Natural killer cell (primary cell): ENCODE measurements at regions not wholly inside any gene's neighbourhood (a gene's known extent, or its start where the extent isn't known, plus 50 kb on each side); places are given as distances from the start of the nearest gene placed in this dataset.

Experiments
- ATAC-seq, 3 donors: fragments of 150-1000 bp in 2 of 3; fragments of 200-7000 bp in 1 of 3; cut with Tn5 transposase; 1 replicate in 1 of 3; 2 replicates in 2 of 3; pipeline ENCODE4 v1.10.0; 2021; ENCODE audit warnings: mild to moderate bottlenecking in 2 of 3, moderate library complexity in 2 of 3
- DNase-seq, 2 donors: peaks; one replicate each; pipeline versions ENCODE4 v3.0.0 to v3.0.0-alpha.2; 2013 to 2021; ENCODE audit warnings: mixed read lengths in 1 of 2
- H3K27ac ChIP-seq: one replicate; pipeline ENCODE4 v1.5.1; 2013; ENCODE audit warnings: mild to moderate bottlenecking, low read length
- H3K27me3 ChIP-seq: one replicate; pipeline ENCODE4 v1.6.1; 2013; ENCODE audit warnings: low read length; ENCODE audit not compliant: control insufficient read depth, insufficient read depth
- H3K36me3 ChIP-seq: one replicate; pipeline ENCODE4 v1.6.1; 2013; ENCODE audit warnings: low read length; ENCODE audit not compliant: control insufficient read depth, insufficient read depth
- H3K4me1 ChIP-seq: one replicate; pipeline ENCODE4 v1.6.1; 2013; ENCODE audit warnings: low read length; ENCODE audit not compliant: control insufficient read depth, insufficient read depth
- H3K4me3 ChIP-seq: one replicate; pipeline ENCODE4 v1.5.1; 2013; ENCODE audit warnings: low read length
- H3K9me3 ChIP-seq: one replicate; pipeline ENCODE4 v1.6.1; 2013; ENCODE audit warnings: low read length; ENCODE audit not compliant: control insufficient read depth, insufficient read depth
- H3K27ac Mint-ChIP-seq, 2 donors: one replicate each; pipeline ENCODE4 v1.8.0; 2022; ENCODE audit warnings: mild to moderate bottlenecking in 2 of 2, mixed read lengths in 2 of 2, moderate library complexity in 1 of 2
- H3K27me3 Mint-ChIP-seq, 2 donors: one replicate each; pipeline ENCODE4 v1.8.0; 2022; ENCODE audit warnings: low read depth in 2 of 2, mixed read lengths in 2 of 2
- H3K36me3 Mint-ChIP-seq: one replicate; pipeline ENCODE4 v1.8.0; 2022; ENCODE audit warnings: mixed read lengths
- H3K4me1 Mint-ChIP-seq, 2 donors: one replicate each; pipeline ENCODE4 v1.8.0; 2022; ENCODE audit warnings: mixed read lengths in 2 of 2
- H3K4me3 Mint-ChIP-seq: one replicate; pipeline ENCODE4 v1.8.0; 2022; ENCODE audit warnings: mild to moderate bottlenecking, moderate library complexity, mixed read lengths
- H3K9me3 Mint-ChIP-seq, 2 donors: one replicate each; pipeline ENCODE4 v1.8.0; 2022; ENCODE audit warnings: mixed read lengths in 2 of 2
- WGBS: methylation state at CpG from one replicate; pipeline ENCODE4 v1.1.7; 2013; ENCODE audit warnings: missing lambda C conversion rate; ENCODE audit not compliant: insufficient coverage; 5-methylcytosine and 5-hydroxymethylcytosine counted together
- intact Hi-C: fragments of 100-400 bp; cut with micrococcal nuclease; formaldehyde crosslinking; loops from one replicate; pipeline ENCODE4 v1.14.2; 2022
- TF ChIP-seq, protein P1 (sequence below): fragments of 200-600 bp; IDR thresholded peaks from one replicate; pipeline ENCODE4 v1.8.0; 2022; ENCODE audit warnings: antibody characterized with exemption

DNA sequence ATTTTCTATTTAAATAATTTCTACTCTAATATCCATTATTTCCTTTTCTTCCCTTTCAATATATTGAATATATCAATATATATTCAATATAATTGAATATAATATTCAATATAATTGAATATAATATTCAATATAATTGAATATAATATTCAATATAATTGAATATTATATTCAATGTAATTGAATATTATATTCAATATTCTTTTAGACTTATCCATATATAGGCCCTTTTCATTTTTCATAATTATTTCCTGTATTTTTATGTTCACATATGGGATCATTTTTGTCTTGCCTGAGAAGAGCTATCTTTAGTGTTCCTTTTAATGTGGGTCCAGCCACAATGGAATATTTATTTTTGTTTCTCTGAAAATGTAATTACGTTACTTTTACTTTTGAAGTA, 88.9 kb upstream of the ESRRB start:
- Histone ChIP-seq H3K27me3 (peaks cover 2% of the 10 kb centered on the region), H3K36me3 (no peaks in the 10 kb centered on the region), H3K9me3 (no peaks in the 10 kb centered on the region), H3K27ac (no peak overlapping the region), H3K4me3 (no peak overlapping the region), H3K4me1 (no peaks in the 10 kb centered on the region)
- intact Hi-C loops, result no loop called here
- WGBS, result 100% methylated on average over 1 of the region's 1 CpG
- H3K27ac Mint-ChIP-seq, result no peak overlapping the region
- no peak for DNase-seq
- H3K9me3 Mint-ChIP-seq, result no peaks in the 10 kb centered on the region
- H3K36me3 Mint-ChIP-seq, result no peaks in the 10 kb centered on the region
- H3K27me3 Mint-ChIP-seq, result peaks cover 18 to 28% of the 10 kb centered on the region in 2 donors
- no peak for ATAC-seq
- no peak overlapping the region for H3K4me3 Mint-ChIP-seq
- TF ChIP-seq, protein P1, sequence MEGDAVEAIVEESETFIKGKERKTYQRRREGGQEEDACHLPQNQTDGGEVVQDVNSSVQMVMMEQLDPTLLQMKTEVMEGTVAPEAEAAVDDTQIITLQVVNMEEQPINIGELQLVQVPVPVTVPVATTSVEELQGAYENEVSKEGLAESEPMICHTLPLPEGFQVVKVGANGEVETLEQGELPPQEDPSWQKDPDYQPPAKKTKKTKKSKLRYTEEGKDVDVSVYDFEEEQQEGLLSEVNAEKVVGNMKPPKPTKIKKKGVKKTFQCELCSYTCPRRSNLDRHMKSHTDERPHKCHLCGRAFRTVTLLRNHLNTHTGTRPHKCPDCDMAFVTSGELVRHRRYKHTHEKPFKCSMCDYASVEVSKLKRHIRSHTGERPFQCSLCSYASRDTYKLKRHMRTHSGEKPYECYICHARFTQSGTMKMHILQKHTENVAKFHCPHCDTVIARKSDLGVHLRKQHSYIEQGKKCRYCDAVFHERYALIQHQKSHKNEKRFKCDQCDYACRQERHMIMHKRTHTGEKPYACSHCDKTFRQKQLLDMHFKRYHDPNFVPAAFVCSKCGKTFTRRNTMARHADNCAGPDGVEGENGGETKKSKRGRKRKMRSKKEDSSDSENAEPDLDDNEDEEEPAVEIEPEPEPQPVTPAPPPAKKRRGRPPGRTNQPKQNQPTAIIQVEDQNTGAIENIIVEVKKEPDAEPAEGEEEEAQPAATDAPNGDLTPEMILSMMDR, result no peak
- H3K4me1 Mint-ChIP-seq, result no peaks in the 10 kb centered on the region

DNA sequence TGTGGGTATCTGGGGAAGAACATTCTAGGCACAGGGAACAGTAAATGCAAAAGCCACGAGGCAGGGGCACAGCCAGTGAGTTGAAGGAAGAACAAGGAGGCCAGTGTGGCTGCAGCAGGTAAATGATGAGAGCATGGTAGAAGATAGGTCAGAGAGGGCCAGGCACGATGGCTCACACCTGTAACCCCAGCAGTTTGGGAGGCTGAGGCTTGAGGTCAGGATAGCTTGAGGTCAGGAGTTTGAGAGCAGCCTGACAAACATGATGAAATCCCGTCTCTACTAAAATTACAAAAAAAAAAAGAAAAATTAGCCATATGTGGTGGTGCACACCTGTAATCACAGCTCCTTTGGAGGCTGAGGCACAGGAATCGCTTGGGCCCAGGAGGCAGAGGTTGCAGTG, 86.7 kb upstream of the ESRRB start:
- no peak overlapping the region for H3K27ac Mint-ChIP-seq
- no peaks in the 10 kb centered on the region for H3K4me1 ChIP-seq
- intact Hi-C loops, result no loop called here
- TF ChIP-seq, protein P1, result no peak
- H3K9me3 ChIP-seq, result no peaks in the 10 kb centered on the region
- no peaks in the 10 kb centered on the region for H3K9me3 Mint-ChIP-seq
- H3K27me3 Mint-ChIP-seq, result peaks cover 16 to 23% of the 10 kb centered on the region in 2 donors
- no peaks in the 10 kb centered on the region for H3K36me3 ChIP-seq
- no peak overlapping the region for H3K4me3 ChIP-seq
- H3K4me3 Mint-ChIP-seq, result no peak overlapping the region
- no peak for DNase-seq
- H3K27ac ChIP-seq, result no peak overlapping the region
- peaks cover 2% of the 10 kb centered on the region for H3K27me3 ChIP-seq
- H3K36me3 Mint-ChIP-seq, result no peaks in the 10 kb centered on the region
- no peaks in the 10 kb centered on the region for H3K4me1 Mint-ChIP-seq
- ATAC-seq, result no peak
- WGBS, result 81% methylated on average over 4 of the region's 4 CpGs

DNA sequence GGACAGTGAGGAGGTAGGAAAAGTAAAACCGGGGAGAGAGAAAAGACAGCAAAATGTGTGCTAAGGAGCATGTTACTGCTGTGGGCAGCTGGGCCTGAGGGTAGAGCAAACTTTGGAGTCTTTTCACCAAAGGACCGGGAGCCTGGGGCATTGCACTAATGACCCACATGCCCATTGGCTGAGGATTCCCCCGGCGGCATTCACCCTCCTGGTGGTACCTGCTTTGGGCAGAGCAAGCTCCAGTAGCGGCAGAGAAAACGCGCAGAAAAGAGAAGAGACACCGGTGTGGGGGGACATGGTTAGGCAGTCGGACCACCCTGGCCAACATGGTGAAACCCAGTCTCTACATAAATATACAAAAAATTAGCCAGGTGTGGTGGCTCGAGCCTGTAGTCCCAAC, 83.4 kb upstream of the ESRRB start:
- DNase-seq (no peak), ATAC-seq (no peak)
- intact Hi-C loops, result no loop called here
- Mint-ChIP-seq H3K27me3 (peaks cover 8 to 9% of the 10 kb centered on the region in 2 donors), H3K4me1 (no peaks in the 10 kb centered on the region), H3K27ac (no peak overlapping the region), H3K9me3 (no peaks in the 10 kb centered on the region), H3K36me3 (no peaks in the 10 kb centered on the region), H3K4me3 (no peak overlapping the region)
- Histone ChIP-seq H3K9me3 (no peaks in the 10 kb centered on the region), H3K36me3 (no peaks in the 10 kb centered on the region), H3K4me1 (no peaks in the 10 kb centered on the region), H3K27me3 (peaks cover 2% of the 10 kb centered on the region), H3K4me3 (no peak overlapping the region), H3K27ac (no peak overlapping the region)
- 93% methylated on average over 9 of the region's 10 CpGs for WGBS
- TF ChIP-seq, protein P1, result no peak

DNA sequence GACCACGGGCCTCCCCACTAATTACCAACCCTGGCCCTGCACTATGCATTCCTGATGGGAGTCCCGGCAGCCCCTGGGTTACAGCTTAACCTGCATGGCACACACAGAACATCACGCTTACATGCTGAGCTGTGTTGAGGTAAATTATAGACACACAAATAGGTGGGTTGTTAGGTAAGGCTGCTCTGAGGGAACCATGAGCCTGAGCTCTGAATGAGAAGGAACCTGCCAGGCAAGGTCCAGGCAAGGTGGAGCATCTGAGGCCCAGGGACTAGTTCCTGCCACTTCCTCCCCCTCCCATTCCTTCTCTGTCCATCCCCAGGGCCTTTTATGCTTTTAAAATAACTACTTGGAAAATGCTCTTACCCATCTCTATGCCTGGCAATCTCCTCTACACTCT, 82.7 kb upstream of the ESRRB start:
- Mint-ChIP-seq H3K36me3 (no peaks in the 10 kb centered on the region), H3K9me3 (no peaks in the 10 kb centered on the region), H3K4me1 (no peaks in the 10 kb centered on the region), H3K27me3 (peaks cover 4 to 8% of the 10 kb centered on the region in 2 donors), H3K4me3 (no peak overlapping the region), H3K27ac (no peak overlapping the region)
- ATAC-seq (no peak), DNase-seq (no peak)
- Histone ChIP-seq H3K4me1 (no peaks in the 10 kb centered on the region), H3K36me3 (no peaks in the 10 kb centered on the region), H3K27me3 (peaks cover 2% of the 10 kb centered on the region), H3K4me3 (no peak overlapping the region), H3K27ac (no peak overlapping the region), H3K9me3 (no peaks in the 10 kb centered on the region)
- WGBS, result 97% methylated on average over 3 of the region's 3 CpGs
- intact Hi-C loops, result no loop called here
- TF ChIP-seq, protein P1, result no peak
